GM23338 (cell line): ENCODE measurements at regions not wholly inside any gene's neighbourhood (a gene's known extent, or its start where the extent isn't known, plus 50 kb on each side); places are given as distances from the start of the nearest gene placed in this dataset.

Experiments used
- ATAC-seq: fragments of 200-7000 bp; cut with Tn5 transposase; 3 replicates; pipeline ENCODE4 v1.9.1; 2020
- DNase-seq: peaks from one replicate; pipeline ENCODE4 v3.0.0-alpha.2; 2015; ENCODE audit warnings: low spot score
- H2AFZ ChIP-seq: fragments of 200-600 bp; sonication (generic); 2 replicates; pipeline ENCODE4 v1.8.0; 2016; ENCODE audit warnings: antibody characterized with exemption, mild to moderate bottlenecking, moderate library complexity
- H3F3A ChIP-seq: fragments of 200-600 bp; sonication (generic); replicated peaks from 2 replicates; pipeline ENCODE4 v1.8.0; 2017; ENCODE audit warnings: antibody characterized with exemption, mixed run types, low read depth
- H3K27ac ChIP-seq: fragments of 200-600 bp; sonication (generic); 2 replicates; pipeline ENCODE4 v1.6.1; 2016; ENCODE audit warnings: low read depth
- H3K27me3 ChIP-seq: fragments of 200-600 bp; sonication (generic); 2 replicates; pipeline ENCODE4 v1.8.0; 2016; ENCODE audit warnings: mild to moderate bottlenecking, mixed run types, moderate library complexity; ENCODE audit not compliant: insufficient read depth
- H3K36me3 ChIP-seq: fragments of 200-600 bp; sonication (generic); 2 replicates; pipeline ENCODE4 v1.8.0; 2016; ENCODE audit warnings: mild to moderate bottlenecking; ENCODE audit not compliant: insufficient read depth
- H3K4me1 ChIP-seq: fragments of 200-600 bp; sonication (generic); 2 replicates; pipeline ENCODE4 v1.8.0; 2016; ENCODE audit warnings: mild to moderate bottlenecking, moderate library complexity; ENCODE audit not compliant: insufficient read depth
- H3K4me2 ChIP-seq: fragments of 200-600 bp; sonication (generic); 2 replicates; pipeline ENCODE4 v1.7.1; 2017; ENCODE audit warnings: mixed run types
- H3K4me3 ChIP-seq: fragments of 200-600 bp; sonication (generic); 2 replicates; pipeline ENCODE4 v1.6.1; 2016; ENCODE audit warnings: mixed run types
- H3K79me2 ChIP-seq: fragments of 200-600 bp; sonication (generic); replicated peaks from 2 replicates; pipeline ENCODE4 v1.8.0; 2017; ENCODE audit warnings: mild to moderate bottlenecking; ENCODE audit not compliant: insufficient read depth
- H3K9me2 ChIP-seq: fragments of 200-600 bp; sonication (generic); 2 replicates; pipeline ENCODE4 v1.8.0; 2017; ENCODE audit not compliant: insufficient read depth
- H4K20me1 ChIP-seq: fragments of 200-600 bp; sonication (generic); replicated peaks from 2 replicates; pipeline ENCODE4 v1.8.0; 2017; ENCODE audit warnings: mild to moderate bottlenecking; ENCODE audit not compliant: insufficient read depth
- H3K27ac Mint-ChIP-seq: 2 replicates; pipeline ENCODE4 v1.8.0; 2020; ENCODE audit warnings: inconsistent platforms, mild to moderate bottlenecking, moderate library complexity, mixed read lengths
- H3K27me3 Mint-ChIP-seq: 3 replicates; pipeline ENCODE4 v1.8.0; 2022; ENCODE audit warnings: low read depth, mild to moderate bottlenecking, moderate library complexity, mixed read lengths, inconsistent platforms; ENCODE audit not compliant: insufficient read depth, poor library complexity
- H3K36me3 Mint-ChIP-seq: 3 replicates; pipeline ENCODE4 v1.8.0; 2021; ENCODE audit warnings: low read depth, mild to moderate bottlenecking, inconsistent platforms, moderate library complexity, mixed read lengths
- H3K4me1 Mint-ChIP-seq: 3 replicates; pipeline ENCODE4 v1.8.0; 2020; ENCODE audit warnings: mild to moderate bottlenecking, inconsistent platforms, mixed read lengths
- H3K4me3 Mint-ChIP-seq: 3 replicates; pipeline ENCODE4 v1.8.0; 2021; ENCODE audit warnings: moderate library complexity, mild to moderate bottlenecking, inconsistent platforms, mixed read lengths
- H3K9me3 Mint-ChIP-seq: 3 replicates; pipeline ENCODE4 v1.8.0; 2020; ENCODE audit warnings: moderate library complexity, mild to moderate bottlenecking, inconsistent platforms, mixed read lengths
- EZH2 ChIP-seq: fragments of 200-600 bp; sonication (generic); IDR thresholded peaks from one replicate; pipeline ENCODE4 v1.8.0; 2017; ENCODE audit warnings: antibody characterized with exemption, mild to moderate bottlenecking, low read depth; ENCODE audit not compliant: unreplicated experiment
- EZH2phosphoT487 ChIP-seq: fragments of 200-600 bp; sonication (generic); IDR thresholded peaks from one replicate; pipeline ENCODE4 v1.8.1; 2018; ENCODE audit warnings: antibody characterized with exemption; ENCODE audit not compliant: unreplicated experiment
- JUNB ChIP-seq: IDR thresholded peaks from one replicate; pipeline ENCODE4 v1.6.1; 2016; ENCODE audit warnings: antibody characterized with exemption; ENCODE audit not compliant: unreplicated experiment
- NANOG ChIP-seq: IDR thresholded peaks from 2 replicates; pipeline ENCODE4 v1.6.1; 2016; ENCODE audit warnings: antibody characterized with exemption, borderline replicate concordance
- ZNF114 ChIP-seq: fragments of 250-450 bp; sonication (Bioruptor Pico); IDR thresholded peaks from 2 replicates; pipeline ENCODE4 v1.5.0; 2020; ENCODE audit warnings: mild to moderate bottlenecking, moderate library complexity
- ZNF331 ChIP-seq: fragments of 250-450 bp; sonication (Bioruptor Pico); IDR thresholded peaks from 2 replicates; pipeline ENCODE4 v1.5.0; 2020; ENCODE audit warnings: low read depth, mild to moderate bottlenecking, moderate library complexity
- TF ChIP-seq, protein P1 (sequence below): fragments of 250-450 bp; sonication (Bioruptor Pico); IDR thresholded peaks from 2 replicates; pipeline ENCODE4 v1.5.0; 2020; ENCODE audit warnings: mild to moderate bottlenecking, moderate library complexity
- TF ChIP-seq, protein P2 (sequence below): IDR thresholded peaks from 2 replicates; pipeline ENCODE4 v1.6.1; 2016; ENCODE audit warnings: antibody characterized with exemption

DNA sequence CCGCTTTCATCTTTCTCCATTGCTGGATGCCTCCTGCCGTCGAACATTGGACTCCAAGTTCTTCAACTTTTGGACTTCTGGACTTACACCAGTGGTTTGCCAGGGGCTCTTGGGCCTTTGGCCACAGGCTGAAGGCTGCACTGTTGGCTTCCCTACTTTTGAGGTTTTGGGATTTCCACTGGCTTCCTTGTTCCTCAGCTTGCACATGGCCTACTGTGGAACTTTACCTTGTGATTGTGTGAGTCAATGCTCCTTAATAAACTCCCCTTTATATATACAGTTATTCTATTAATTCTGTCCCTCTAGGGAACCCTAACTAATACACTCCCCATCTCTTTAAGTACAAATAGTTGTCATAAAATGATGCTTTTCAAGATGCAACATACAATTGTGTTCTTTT is 595.3 kb downstream of the ARAP2 start (continued):
- TF ChIP-seq, protein P1, sequence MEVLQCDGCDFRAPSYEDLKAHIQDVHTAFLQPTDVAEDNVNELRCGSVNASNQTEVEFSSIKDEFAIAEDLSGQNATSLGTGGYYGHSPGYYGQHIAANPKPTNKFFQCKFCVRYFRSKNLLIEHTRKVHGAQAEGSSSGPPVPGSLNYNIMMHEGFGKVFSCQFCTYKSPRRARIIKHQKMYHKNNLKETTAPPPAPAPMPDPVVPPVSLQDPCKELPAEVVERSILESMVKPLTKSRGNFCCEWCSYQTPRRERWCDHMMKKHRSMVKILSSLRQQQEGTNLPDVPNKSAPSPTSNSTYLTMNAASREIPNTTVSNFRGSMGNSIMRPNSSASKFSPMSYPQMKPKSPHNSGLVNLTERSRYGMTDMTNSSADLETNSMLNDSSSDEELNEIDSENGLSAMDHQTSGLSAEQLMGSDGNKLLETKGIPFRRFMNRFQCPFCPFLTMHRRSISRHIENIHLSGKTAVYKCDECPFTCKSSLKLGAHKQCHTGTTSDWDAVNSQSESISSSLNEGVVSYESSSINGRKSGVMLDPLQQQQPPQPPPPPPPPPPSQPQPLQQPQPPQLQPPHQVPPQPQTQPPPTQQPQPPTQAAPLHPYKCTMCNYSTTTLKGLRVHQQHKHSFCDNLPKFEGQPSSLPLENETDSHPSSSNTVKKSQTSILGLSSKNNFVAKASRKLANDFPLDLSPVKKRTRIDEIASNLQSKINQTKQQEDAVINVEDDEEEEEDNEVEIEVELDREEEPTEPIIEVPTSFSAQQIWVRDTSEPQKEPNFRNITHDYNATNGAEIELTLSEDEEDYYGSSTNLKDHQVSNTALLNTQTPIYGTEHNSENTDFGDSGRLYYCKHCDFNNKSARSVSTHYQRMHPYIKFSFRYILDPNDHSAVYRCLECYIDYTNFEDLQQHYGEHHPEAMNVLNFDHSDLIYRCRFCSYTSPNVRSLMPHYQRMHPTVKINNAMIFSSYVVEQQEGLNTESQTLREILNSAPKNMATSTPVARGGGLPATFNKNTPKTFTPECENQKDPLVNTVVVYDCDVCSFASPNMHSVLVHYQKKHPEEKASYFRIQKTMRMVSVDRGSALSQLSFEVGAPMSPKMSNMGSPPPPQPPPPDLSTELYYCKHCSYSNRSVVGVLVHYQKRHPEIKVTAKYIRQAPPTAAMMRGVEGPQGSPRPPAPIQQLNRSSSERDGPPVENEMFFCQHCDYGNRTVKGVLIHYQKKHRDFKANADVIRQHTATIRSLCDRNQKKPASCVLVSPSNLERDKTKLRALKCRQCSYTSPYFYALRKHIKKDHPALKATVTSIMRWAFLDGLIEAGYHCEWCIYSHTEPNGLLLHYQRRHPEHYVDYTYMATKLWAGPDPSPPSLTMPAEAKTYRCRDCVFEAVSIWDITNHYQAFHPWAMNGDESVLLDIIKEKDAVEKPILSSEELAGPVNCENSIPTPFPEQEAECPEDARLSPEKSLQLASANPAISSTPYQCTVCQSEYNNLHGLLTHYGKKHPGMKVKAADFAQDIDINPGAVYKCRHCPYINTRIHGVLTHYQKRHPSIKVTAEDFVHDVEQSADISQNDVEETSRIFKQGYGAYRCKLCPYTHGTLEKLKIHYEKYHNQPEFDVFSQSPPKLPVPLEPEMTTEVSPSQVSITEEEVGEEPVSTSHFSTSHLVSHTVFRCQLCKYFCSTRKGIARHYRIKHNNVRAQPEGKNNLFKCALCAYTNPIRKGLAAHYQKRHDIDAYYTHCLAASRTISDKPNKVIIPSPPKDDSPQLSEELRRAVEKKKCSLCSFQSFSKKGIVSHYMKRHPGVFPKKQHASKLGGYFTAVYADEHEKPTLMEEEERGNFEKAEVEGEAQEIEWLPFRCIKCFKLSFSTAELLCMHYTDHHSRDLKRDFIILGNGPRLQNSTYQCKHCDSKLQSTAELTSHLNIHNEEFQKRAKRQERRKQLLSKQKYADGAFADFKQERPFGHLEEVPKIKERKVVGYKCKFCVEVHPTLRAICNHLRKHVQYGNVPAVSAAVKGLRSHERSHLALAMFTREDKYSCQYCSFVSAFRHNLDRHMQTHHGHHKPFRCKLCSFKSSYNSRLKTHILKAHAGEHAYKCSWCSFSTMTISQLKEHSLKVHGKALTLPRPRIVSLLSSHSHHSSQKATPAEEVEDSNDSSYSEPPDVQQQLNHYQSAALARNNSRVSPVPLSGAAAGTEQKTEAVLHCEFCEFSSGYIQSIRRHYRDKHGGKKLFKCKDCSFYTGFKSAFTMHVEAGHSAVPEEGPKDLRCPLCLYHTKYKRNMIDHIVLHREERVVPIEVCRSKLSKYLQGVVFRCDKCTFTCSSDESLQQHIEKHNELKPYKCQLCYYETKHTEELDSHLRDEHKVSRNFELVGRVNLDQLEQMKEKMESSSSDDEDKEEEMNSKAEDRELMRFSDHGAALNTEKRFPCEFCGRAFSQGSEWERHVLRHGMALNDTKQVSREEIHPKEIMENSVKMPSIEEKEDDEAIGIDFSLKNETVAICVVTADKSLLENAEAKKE (CRISPR knock-in tag): no peak
- TF ChIP-seq ZNF331 (CRISPR knock-in tag): no peak
- no peak for TF ChIP-seq NANOG
- TF ChIP-seq, protein P2, sequence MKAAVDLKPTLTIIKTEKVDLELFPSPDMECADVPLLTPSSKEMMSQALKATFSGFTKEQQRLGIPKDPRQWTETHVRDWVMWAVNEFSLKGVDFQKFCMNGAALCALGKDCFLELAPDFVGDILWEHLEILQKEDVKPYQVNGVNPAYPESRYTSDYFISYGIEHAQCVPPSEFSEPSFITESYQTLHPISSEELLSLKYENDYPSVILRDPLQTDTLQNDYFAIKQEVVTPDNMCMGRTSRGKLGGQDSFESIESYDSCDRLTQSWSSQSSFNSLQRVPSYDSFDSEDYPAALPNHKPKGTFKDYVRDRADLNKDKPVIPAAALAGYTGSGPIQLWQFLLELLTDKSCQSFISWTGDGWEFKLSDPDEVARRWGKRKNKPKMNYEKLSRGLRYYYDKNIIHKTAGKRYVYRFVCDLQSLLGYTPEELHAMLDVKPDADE: no peak
- TF ChIP-seq EZH2: no peak
- TF ChIP-seq JUNB: no peak
- TF ChIP-seq ZNF114 (CRISPR knock-in tag): no peak

DNA sequence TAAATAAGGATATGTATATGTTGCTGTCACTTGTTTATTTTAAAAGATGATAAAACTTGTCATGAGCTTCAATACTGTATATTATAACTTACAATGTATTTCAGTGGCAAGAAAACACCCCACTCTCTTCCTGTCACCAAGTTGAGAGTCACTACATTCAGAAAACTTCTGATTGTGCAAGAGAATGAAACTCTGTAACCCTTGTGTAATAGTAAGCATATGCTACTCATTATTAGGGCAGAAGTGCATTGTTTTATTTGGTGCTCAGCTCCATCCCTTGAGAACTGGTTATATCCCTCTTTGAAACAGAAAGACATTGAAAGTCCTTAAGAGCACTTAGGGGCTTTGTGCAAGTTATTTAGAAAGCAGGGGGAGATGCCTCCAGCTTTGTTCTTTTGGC is 594.5 kb downstream of the ARAP2 start:
- no peaks in the 10 kb centered on the region for H3K4me1 Mint-ChIP-seq
- no peak overlapping the region for H3K4me3 Mint-ChIP-seq
- H3K27ac Mint-ChIP-seq: no peak overlapping the region
- Histone ChIP-seq H3K9me2 (peaks cover 4% of the 10 kb centered on the region), H3F3A (no peaks in the 10 kb centered on the region), H3K27me3 (no peaks in the 10 kb centered on the region), H3K36me3 (no peaks in the 10 kb centered on the region), H2AFZ (no peak overlapping the region), H3K4me3 (no peak overlapping the region), H4K20me1 (no peaks in the 10 kb centered on the region), H3K4me2 (no peak overlapping the region), H3K4me1 (no peaks in the 10 kb centered on the region), H3K79me2 (no peaks in the 10 kb centered on the region), H3K27ac (no peak overlapping the region)
- no peak for ATAC-seq
- no peaks in the 10 kb centered on the region for H3K9me3 Mint-ChIP-seq
- TF ChIP-seq ZNF114 (CRISPR knock-in tag) (no peak), EZH2phosphoT487 (no peak)
- TF ChIP-seq, protein P1 (CRISPR knock-in tag): no peak
- TF ChIP-seq, protein P2: no peak
- no peak for DNase-seq
- H3K27me3 Mint-ChIP-seq: no peaks in the 10 kb centered on the region
- H3K36me3 Mint-ChIP-seq: no peaks in the 10 kb centered on the region
